H1 (cell line): ENCODE measurements at regions not wholly inside any gene's neighbourhood (a gene's known extent, or its start where the extent isn't known, plus 50 kb on each side); places are given as distances from the start of the nearest gene placed in this dataset.
"Not testable (repeated sequence)": the region's sequence is repeated elsewhere in the genome, so short reads cannot be mapped to it uniquely, and the experiment has no call there.

Experiments used
- CBX8 ChIP-seq: fragments of 300-800, 300-1000 bp; sonication (generic); IDR thresholded peaks from 2 replicates; pipeline ENCODE4 v1.7.1; 2016; ENCODE audit warnings: low read depth, low read length, borderline replicate concordance
- CEBPB ChIP-seq: IDR thresholded peaks from 2 replicates; pipeline ENCODE4 v1.6.1; 2012; ENCODE audit warnings: low read depth, low read length
- CHD1 ChIP-seq: IDR thresholded peaks from 2 replicates; pipeline ENCODE4 v1.6.1; 2012; ENCODE audit warnings: low read depth, low read length, improper control_type of control experiment
- CHD2 ChIP-seq: IDR thresholded peaks from 2 replicates; pipeline ENCODE4 v1.6.1; 2012; ENCODE audit warnings: low read length, improper control_type of control experiment
- EGR1 ChIP-seq: IDR thresholded peaks from 2 replicates; pipeline ENCODE4 v1.6.1; 2011; ENCODE audit warnings: low read depth, low read length, borderline replicate concordance
- EZH2 ChIP-seq: fragments of 200-600 bp; sonication (generic); IDR thresholded peaks from 2 replicates; pipeline ENCODE4 v1.7.1; 2012; ENCODE audit warnings: low read depth, mild to moderate bottlenecking, moderate library complexity, low read length, inconsistent platforms; ENCODE audit not compliant: severe bottlenecking
- GABPA ChIP-seq: IDR thresholded peaks from 2 replicates; pipeline ENCODE4 v1.6.1; 2011; ENCODE audit warnings: mild to moderate bottlenecking, low read length, moderate library complexity, borderline replicate concordance; ENCODE audit not compliant: insufficient read depth
- POLR2A ChIP-seq, 2 experiments: IDR thresholded peaks; 1 replicate in 1 of 2; 2 replicates in 1 of 2; pipeline ENCODE4 v1.6.1; 2011; ENCODE audit warnings: low read depth in 2 of 2, low read length in 2 of 2, mild to moderate bottlenecking in 2 of 2; ENCODE audit errors: control extremely low read depth in 1 of 2
- TBP ChIP-seq: IDR thresholded peaks from 2 replicates; pipeline ENCODE4 v1.6.1; 2011; ENCODE audit warnings: low read depth, low read length, improper control_type of control experiment
- TEAD4 ChIP-seq: IDR thresholded peaks from 2 replicates; pipeline ENCODE4 v1.6.1; 2012; ENCODE audit warnings: low read depth, low read length, inconsistent platforms, mixed read lengths
- ZNF274 ChIP-seq: IDR thresholded peaks from 2 replicates; pipeline ENCODE4 v1.7.0; 2012; ENCODE audit warnings: low read length, borderline replicate concordance; ENCODE audit errors: extremely low read depth
- TF ChIP-seq, protein P1 (sequence below), 3 experiments: IDR thresholded peaks; 1 replicate in 2 of 3; 2 replicates in 1 of 3; pipeline versions ENCODE4 v1.5.1 to v1.6.1; 2011; ENCODE audit warnings: low read length in 3 of 3, mild to moderate bottlenecking in 3 of 3, inconsistent platforms in 2 of 3, low read depth in 1 of 3, moderate library complexity in 1 of 3; ENCODE audit not compliant: insufficient read depth in 1 of 3; ENCODE audit errors: control extremely low read depth in 1 of 3
- TF ChIP-seq, protein P2 (sequence below): IDR thresholded peaks from 2 replicates; pipeline ENCODE4 v1.6.1; 2012; ENCODE audit warnings: low read length, inconsistent platforms

DNA sequence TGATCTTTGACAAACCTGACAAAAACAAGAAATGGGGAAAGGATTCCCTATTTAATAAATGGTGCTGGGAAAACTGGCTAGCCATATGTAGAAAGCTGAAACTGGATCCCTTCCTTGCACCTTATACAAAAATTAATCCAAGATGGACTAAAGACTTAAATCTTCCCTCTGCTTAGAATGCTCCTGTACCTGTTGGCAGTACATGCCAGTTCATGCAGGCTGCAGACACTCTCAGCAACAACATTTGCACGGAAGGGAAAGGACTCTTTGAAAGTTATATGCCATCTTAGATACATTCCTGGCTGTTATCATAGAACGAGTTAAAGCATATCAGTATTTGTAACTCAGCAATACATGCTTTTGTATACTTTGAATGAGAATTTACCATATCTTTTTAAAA, 649.9 kb downstream of the RNF144A start:
- TF ChIP-seq ZNF274; CEBPB; CBX8; POLR2A (IDR thresholded peaks at IDR 0.05; ENCODE audit: control extremely low read depth in 1 of 2, low read depth in 2 of 2, low read length in 2 of 2); CHD2; CHD1; GABPA; TBP; TEAD4; EZH2; EGR1: not testable (repeated sequence)
- TF ChIP-seq, protein P1, sequence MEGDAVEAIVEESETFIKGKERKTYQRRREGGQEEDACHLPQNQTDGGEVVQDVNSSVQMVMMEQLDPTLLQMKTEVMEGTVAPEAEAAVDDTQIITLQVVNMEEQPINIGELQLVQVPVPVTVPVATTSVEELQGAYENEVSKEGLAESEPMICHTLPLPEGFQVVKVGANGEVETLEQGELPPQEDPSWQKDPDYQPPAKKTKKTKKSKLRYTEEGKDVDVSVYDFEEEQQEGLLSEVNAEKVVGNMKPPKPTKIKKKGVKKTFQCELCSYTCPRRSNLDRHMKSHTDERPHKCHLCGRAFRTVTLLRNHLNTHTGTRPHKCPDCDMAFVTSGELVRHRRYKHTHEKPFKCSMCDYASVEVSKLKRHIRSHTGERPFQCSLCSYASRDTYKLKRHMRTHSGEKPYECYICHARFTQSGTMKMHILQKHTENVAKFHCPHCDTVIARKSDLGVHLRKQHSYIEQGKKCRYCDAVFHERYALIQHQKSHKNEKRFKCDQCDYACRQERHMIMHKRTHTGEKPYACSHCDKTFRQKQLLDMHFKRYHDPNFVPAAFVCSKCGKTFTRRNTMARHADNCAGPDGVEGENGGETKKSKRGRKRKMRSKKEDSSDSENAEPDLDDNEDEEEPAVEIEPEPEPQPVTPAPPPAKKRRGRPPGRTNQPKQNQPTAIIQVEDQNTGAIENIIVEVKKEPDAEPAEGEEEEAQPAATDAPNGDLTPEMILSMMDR (IDR thresholded peaks at IDR 0.05; ENCODE audit: control extremely low read depth in 1 of 3, insufficient read depth in 1 of 3, low read depth in 1 of 3, low read length in 3 of 3), result not testable (repeated sequence)
- TF ChIP-seq, protein P2, sequence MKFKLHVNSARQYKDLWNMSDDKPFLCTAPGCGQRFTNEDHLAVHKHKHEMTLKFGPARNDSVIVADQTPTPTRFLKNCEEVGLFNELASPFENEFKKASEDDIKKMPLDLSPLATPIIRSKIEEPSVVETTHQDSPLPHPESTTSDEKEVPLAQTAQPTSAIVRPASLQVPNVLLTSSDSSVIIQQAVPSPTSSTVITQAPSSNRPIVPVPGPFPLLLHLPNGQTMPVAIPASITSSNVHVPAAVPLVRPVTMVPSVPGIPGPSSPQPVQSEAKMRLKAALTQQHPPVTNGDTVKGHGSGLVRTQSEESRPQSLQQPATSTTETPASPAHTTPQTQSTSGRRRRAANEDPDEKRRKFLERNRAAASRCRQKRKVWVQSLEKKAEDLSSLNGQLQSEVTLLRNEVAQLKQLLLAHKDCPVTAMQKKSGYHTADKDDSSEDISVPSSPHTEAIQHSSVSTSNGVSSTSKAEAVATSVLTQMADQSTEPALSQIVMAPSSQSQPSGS, result not testable (repeated sequence)
